ENCODE measurements at regions not wholly inside any gene's neighbourhood (a gene's known extent, or its start where the extent isn't known, plus 50 kb on each side); places are given as distances from the start of the nearest gene placed in this dataset.

DNA sequence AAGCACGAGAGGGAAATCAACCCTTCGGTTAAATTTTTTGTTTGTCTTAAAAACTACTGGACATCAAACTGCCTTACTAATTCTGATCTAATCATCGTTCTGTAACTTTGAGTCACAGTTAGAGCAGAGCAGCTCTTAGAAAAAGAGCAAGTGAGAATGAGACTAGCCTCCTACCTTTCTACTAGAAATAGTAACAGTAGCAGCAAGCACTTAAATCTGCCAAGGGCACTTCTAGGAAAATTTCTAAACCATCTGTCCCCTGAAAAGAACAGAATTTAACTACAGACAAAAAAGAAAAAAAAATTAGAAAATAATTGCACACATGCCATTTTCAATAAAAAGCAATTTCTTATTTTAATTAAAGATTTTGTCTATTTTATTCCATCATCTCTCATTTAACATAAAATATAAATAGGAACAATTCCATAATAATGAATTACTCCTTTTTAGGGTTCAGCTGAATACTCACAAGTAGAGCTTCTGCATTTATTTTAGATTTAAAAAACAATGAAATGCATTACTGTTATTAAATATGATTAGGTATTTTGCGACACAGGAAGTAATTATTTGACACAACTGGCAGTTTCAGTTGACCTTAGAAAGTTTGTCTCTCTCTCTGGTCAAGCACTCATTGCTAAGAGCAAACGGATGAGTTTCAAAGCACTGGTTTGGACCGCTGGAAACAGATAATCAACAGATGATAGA, 250.8 kb upstream of the SOX9 start (continued):
- TF ChIP-seq, protein P1, sequence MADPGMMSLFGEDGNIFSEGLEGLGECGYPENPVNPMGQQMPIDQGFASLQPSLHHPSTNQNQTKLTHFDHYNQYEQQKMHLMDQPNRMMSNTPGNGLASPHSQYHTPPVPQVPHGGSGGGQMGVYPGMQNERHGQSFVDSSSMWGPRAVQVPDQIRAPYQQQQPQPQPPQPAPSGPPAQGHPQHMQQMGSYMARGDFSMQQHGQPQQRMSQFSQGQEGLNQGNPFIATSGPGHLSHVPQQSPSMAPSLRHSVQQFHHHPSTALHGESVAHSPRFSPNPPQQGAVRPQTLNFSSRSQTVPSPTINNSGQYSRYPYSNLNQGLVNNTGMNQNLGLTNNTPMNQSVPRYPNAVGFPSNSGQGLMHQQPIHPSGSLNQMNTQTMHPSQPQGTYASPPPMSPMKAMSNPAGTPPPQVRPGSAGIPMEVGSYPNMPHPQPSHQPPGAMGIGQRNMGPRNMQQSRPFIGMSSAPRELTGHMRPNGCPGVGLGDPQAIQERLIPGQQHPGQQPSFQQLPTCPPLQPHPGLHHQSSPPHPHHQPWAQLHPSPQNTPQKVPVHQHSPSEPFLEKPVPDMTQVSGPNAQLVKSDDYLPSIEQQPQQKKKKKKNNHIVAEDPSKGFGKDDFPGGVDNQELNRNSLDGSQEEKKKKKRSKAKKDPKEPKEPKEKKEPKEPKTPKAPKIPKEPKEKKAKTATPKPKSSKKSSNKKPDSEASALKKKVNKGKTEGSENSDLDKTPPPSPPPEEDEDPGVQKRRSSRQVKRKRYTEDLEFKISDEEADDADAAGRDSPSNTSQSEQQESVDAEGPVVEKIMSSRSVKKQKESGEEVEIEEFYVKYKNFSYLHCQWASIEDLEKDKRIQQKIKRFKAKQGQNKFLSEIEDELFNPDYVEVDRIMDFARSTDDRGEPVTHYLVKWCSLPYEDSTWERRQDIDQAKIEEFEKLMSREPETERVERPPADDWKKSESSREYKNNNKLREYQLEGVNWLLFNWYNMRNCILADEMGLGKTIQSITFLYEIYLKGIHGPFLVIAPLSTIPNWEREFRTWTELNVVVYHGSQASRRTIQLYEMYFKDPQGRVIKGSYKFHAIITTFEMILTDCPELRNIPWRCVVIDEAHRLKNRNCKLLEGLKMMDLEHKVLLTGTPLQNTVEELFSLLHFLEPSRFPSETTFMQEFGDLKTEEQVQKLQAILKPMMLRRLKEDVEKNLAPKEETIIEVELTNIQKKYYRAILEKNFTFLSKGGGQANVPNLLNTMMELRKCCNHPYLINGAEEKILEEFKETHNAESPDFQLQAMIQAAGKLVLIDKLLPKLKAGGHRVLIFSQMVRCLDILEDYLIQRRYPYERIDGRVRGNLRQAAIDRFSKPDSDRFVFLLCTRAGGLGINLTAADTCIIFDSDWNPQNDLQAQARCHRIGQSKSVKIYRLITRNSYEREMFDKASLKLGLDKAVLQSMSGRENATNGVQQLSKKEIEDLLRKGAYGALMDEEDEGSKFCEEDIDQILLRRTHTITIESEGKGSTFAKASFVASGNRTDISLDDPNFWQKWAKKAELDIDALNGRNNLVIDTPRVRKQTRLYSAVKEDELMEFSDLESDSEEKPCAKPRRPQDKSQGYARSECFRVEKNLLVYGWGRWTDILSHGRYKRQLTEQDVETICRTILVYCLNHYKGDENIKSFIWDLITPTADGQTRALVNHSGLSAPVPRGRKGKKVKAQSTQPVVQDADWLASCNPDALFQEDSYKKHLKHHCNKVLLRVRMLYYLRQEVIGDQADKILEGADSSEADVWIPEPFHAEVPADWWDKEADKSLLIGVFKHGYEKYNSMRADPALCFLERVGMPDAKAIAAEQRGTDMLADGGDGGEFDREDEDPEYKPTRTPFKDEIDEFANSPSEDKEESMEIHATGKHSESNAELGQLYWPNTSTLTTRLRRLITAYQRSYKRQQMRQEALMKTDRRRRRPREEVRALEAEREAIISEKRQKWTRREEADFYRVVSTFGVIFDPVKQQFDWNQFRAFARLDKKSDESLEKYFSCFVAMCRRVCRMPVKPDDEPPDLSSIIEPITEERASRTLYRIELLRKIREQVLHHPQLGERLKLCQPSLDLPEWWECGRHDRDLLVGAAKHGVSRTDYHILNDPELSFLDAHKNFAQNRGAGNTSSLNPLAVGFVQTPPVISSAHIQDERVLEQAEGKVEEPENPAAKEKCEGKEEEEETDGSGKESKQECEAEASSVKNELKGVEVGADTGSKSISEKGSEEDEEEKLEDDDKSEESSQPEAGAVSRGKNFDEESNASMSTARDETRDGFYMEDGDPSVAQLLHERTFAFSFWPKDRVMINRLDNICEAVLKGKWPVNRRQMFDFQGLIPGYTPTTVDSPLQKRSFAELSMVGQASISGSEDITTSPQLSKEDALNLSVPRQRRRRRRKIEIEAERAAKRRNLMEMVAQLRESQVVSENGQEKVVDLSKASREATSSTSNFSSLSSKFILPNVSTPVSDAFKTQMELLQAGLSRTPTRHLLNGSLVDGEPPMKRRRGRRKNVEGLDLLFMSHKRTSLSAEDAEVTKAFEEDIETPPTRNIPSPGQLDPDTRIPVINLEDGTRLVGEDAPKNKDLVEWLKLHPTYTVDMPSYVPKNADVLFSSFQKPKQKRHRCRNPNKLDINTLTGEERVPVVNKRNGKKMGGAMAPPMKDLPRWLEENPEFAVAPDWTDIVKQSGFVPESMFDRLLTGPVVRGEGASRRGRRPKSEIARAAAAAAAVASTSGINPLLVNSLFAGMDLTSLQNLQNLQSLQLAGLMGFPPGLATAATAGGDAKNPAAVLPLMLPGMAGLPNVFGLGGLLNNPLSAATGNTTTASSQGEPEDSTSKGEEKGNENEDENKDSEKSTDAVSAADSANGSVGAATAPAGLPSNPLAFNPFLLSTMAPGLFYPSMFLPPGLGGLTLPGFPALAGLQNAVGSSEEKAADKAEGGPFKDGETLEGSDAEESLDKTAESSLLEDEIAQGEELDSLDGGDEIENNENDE (IDR thresholded peaks at IDR 0.05; ENCODE audit: insufficient replicate concordance, low read length): no peak
